HepG2 (cell line): ENCODE measurements at regions not wholly inside any gene's neighbourhood (a gene's known extent, or its start where the extent isn't known, plus 50 kb on each side); places are given as distances from the start of the nearest gene placed in this dataset.

ENCODE experiments used
- ATAC-seq: fragments of 200-7000 bp; cut with Tn5 transposase; 3 replicates; pipeline ENCODE4 v1.9.1; 2020; ENCODE audit warnings: mild to moderate bottlenecking, moderate library complexity
- BruUV-seq: library from RNA; stranded (reverse); fragments of 400-500 nt; replicated peaks from 2 replicates; lab custom pipeline; 2021; lab: Mats Ljungman, UMichigan
- CTCF ChIA-PET: fragments of 300-600 bp; formaldehyde crosslinking; extraction: SDS; loops from one replicate; lab custom pipeline; 2021; ENCODE audit warnings: low total read pairs, inconsistent platforms, low intra/inter-chr PET ratio; lab: Yijun Ruan, JAX
- POLR2A ChIA-PET: fragments of 350-600 bp; sonication (Branson Sonifier 250); formaldehyde crosslinking; loops from one replicate; lab custom pipeline; 2020; ENCODE audit warnings: antibody characterized with exemption, inconsistent platforms; lab: Yijun Ruan, JAX
- DNase-seq: peaks from one replicate; pipeline ENCODE4 v3.0.0-alpha.2; 2015; ENCODE audit warnings: low spot score
- FAIRE-seq: peaks from 3 replicates; lab custom pipeline; 2011; peaks lifted over from hg19 to GRCh38; lab: Jason Lieb, UNC
- H2AFZ ChIP-seq: one replicate; pipeline ENCODE4 v1.6.1; 2011; ENCODE audit warnings: low read length, inconsistent platforms
- H3K27ac ChIP-seq: fragments of 300-600 bp; 3 replicates; pipeline ENCODE4 v1.8.0; 2011; ENCODE audit warnings: mixed run types, mild to moderate bottlenecking, mixed read lengths, low read length, inconsistent platforms; ENCODE audit not compliant: insufficient read depth; ENCODE audit errors: extremely low read length
- H3K27me3 ChIP-seq, 2 experiments: fragments of 200-600 bp in 1 of 2; 2 replicates in 1 of 2; 3 replicates in 1 of 2; pipeline versions ENCODE4 v1.6.0 to v1.8.0; 2011; ENCODE audit warnings: low read length in 2 of 2, mild to moderate bottlenecking in 2 of 2, moderate library complexity in 2 of 2, inconsistent platforms in 1 of 2; ENCODE audit not compliant: insufficient read depth in 2 of 2, control insufficient read depth in 1 of 2
- H3K36me3 ChIP-seq, 2 experiments: fragments of 200-600 bp in 1 of 2; replicated peaks in 1 of 2; 2 replicates in 1 of 2; 3 replicates in 1 of 2; pipeline versions ENCODE4 v1.5.1 to v1.8.0; 2011; ENCODE audit warnings: low read length in 2 of 2, inconsistent platforms in 1 of 2; ENCODE audit not compliant: insufficient read depth in 2 of 2, control insufficient read depth in 1 of 2
- H3K4me1 ChIP-seq: 2 replicates; pipeline ENCODE4 v1.5.1; 2012; ENCODE audit warnings: low read length, inconsistent platforms; ENCODE audit not compliant: insufficient read depth
- H3K4me2 ChIP-seq: 2 replicates; pipeline ENCODE4 v1.6.0; 2011; ENCODE audit warnings: low read depth, low read length, inconsistent platforms
- H3K4me3 ChIP-seq, 3 experiments: fragments of 200-600 bp in 1 of 3; sonication (generic), shearing (Covaris generic) in 1 of 3; replicated peaks in 1 of 3; 2 replicates each; pipeline ENCODE4 v1.5.1; 2011 to 2016; ENCODE audit warnings: low read length in 3 of 3, inconsistent platforms in 2 of 3, low read depth in 2 of 3, mild to moderate bottlenecking in 2 of 3, control low read depth in 1 of 3, mixed read lengths in 1 of 3; ENCODE audit not compliant: insufficient read depth in 1 of 3
- H3K79me2 ChIP-seq: one replicate; pipeline ENCODE4 v1.6.1; 2011; ENCODE audit warnings: low read length, inconsistent platforms; ENCODE audit not compliant: insufficient read depth
- H3K9ac ChIP-seq: 2 replicates; pipeline ENCODE4 v1.6.0; 2011; ENCODE audit warnings: mild to moderate bottlenecking, low read depth, low read length, inconsistent platforms; ENCODE audit not compliant: insufficient read depth
- H3K9me3 ChIP-seq: 2 replicates; pipeline ENCODE4 v1.5.1; 2012; ENCODE audit warnings: mild to moderate bottlenecking, low read length
- H4K20me1 ChIP-seq: 2 replicates; pipeline ENCODE4 v1.6.0; 2011; ENCODE audit warnings: inconsistent platforms, mild to moderate bottlenecking, low read length, moderate library complexity; ENCODE audit not compliant: insufficient read depth
- AFF4 ChIP-seq: sonication (generic); formaldehyde crosslinking; IDR thresholded peaks from 2 replicates; pipeline ENCODE4 v1.4.0; 2020; ENCODE audit warnings: missing genetic modification reagents
- E2F1 ChIP-seq: sonication (generic); formaldehyde crosslinking; IDR thresholded peaks from 2 replicates; pipeline ENCODE4 v1.5.0; 2020; ENCODE audit warnings: missing genetic modification reagents
- ZIK1 ChIP-seq: sonication (generic); formaldehyde crosslinking; IDR thresholded peaks from 2 replicates; pipeline ENCODE4 v1.5.0; 2020; ENCODE audit warnings: mild to moderate bottlenecking, low read depth, missing genetic modification reagents, borderline replicate concordance
- WGBS: methylation state at CpG from one replicate; pipeline ENCODE4 v1.1.6; 2017; ENCODE audit warnings: low lambda C conversion rate; 5-methylcytosine and 5-hydroxymethylcytosine counted together
- in situ Hi-C: cut with HindIII; loops from 2 replicates; pipeline ENCODE4 v1.10.0; 2017; ENCODE audit warnings: low pct_unique_long_range_greater_than_20kb; ENCODE audit not compliant: extremely low pct_ligation_motif_present
- intact Hi-C: fragments of 100-400 bp; cut with micrococcal nuclease; formaldehyde crosslinking; loops from one replicate; pipeline ENCODE4 v1.10.0; 2022; ENCODE audit not compliant: unreplicated experiment
- TF ChIP-seq, protein P1 (sequence below): sonication (generic); formaldehyde crosslinking; IDR thresholded peaks from 2 replicates; pipeline ENCODE4 v1.5.1; 2020; ENCODE audit warnings: mild to moderate bottlenecking, missing genetic modification reagents, moderate library complexity

DNA sequence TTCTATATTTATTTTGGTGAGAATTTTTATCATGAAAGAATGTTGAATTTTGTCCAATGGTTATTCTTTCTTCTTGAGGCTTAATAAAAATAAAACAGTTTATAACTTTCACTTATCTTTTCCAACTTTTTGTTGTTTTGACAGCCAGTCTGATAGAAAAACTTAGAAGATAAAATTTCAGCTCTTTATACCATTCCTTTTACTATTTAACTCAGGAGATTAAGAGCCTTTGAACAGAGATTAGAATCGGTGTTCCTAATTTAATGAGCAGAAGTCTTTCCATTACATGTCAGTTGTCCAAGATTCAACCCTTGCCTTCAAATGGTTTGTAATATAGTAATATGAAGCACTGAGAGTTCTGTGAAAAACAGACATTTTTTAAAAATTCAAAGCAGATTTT is 97.8 kb upstream of the SEC61G start (continued):
- TF ChIP-seq AFF4 (no peak), ZIK1 (CRISPR knock-in tag) (no peak)

DNA sequence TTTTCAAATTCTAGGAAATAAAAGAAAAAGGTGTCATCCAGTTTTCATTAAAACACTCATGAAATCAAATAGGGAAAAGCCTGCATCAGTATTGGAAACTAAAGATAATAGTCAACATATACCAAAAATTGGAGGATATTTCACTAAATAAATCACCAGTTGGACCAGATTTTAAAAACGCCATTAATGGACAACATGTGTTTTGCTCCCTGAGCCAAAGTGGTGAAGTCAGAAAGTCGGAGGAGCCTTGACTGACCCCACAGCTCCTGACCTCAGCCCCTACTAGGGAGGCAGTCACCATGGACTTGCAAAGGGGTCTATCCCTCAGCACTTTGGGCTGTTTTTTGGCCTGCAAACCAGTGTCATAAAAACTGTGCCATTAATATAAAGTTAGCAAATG is 98.3 kb upstream of the SEC61G start:
- no peaks in the 10 kb centered on the region for H3K9me3 ChIP-seq
- H3K79me2 ChIP-seq: no peaks in the 10 kb centered on the region
- BruUV-seq: no TSS peak
- no peaks in the 10 kb centered on the region for H4K20me1 ChIP-seq
- in situ Hi-C loops: no loop called here
- peaks cover 0 to 2% of the 10 kb centered on the region in 2 experiments; a peak in 1 of 5 replicates for H3K27me3 ChIP-seq
- no peak overlapping the region for H3K4me2 ChIP-seq
- TF ChIP-seq E2F1 (CRISPR knock-in tag): no peak
- TF ChIP-seq, protein P1, sequence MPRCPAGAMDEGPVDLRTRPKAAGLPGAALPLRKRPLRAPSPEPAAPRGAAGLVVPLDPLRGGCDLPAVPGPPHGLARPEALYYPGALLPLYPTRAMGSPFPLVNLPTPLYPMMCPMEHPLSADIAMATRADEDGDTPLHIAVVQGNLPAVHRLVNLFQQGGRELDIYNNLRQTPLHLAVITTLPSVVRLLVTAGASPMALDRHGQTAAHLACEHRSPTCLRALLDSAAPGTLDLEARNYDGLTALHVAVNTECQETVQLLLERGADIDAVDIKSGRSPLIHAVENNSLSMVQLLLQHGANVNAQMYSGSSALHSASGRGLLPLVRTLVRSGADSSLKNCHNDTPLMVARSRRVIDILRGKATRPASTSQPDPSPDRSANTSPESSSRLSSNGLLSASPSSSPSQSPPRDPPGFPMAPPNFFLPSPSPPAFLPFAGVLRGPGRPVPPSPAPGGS (CRISPR knock-in tag): no peak
- 36% methylated on average over 2 of the region's 2 CpGs for WGBS
- ATAC-seq (no peak), FAIRE-seq (no peak), DNase-seq (no peak)
- ChIA-PET POLR2A (no interaction called here), CTCF (no interaction called here)
- no peak overlapping the region for H3K9ac ChIP-seq
- H3K4me1 ChIP-seq: no peaks in the 10 kb centered on the region
- H2AFZ ChIP-seq: no peak overlapping the region
- intact Hi-C loops: no loop called here
- H3K4me3 ChIP-seq: no peak overlapping the region
- H3K36me3 ChIP-seq: no peaks in the 10 kb centered on the region
- no peak overlapping the region for H3K27ac ChIP-seq
